Neural cell (in vitro differentiated cells): ENCODE measurements at regions not wholly inside any gene's neighbourhood (a gene's known extent, or its start where the extent isn't known, plus 50 kb on each side); places are given as distances from the start of the nearest gene placed in this dataset.

ENCODE experiments used
- H2AFZ ChIP-seq: fragments of 200-600, 300-800 bp; sonication (generic), shearing (Covaris generic); 2 replicates; pipeline ENCODE4 v1.6.0; 2014; ENCODE audit warnings: low read depth, mild to moderate bottlenecking, antibody characterized with exemption, low read length, moderate library complexity
- H3F3A ChIP-seq: fragments of 200-600 bp; shearing (Covaris generic); 2 replicates; pipeline ENCODE4 v1.6.1; 2016; ENCODE audit warnings: mild to moderate bottlenecking, moderate library complexity, mixed read lengths, antibody characterized with exemption, low read length; ENCODE audit not compliant: insufficient read depth, poor library complexity, severe bottlenecking
- H3K27ac ChIP-seq: fragments of 200-600, 300-800 bp; sonication (generic), shearing (Covaris generic); 2 replicates; pipeline ENCODE4 v1.5.1; 2014; ENCODE audit warnings: mild to moderate bottlenecking, low read length, moderate library complexity
- H3K27me3 ChIP-seq: fragments of 300-800, 200-600 bp; sonication (generic), shearing (Covaris generic); 2 replicates; pipeline ENCODE4 v1.6.0; 2014; ENCODE audit warnings: mild to moderate bottlenecking, low read depth, low read length, moderate library complexity; ENCODE audit not compliant: insufficient read depth
- H3K36me3 ChIP-seq: fragments of 300-800, 200-600 bp; sonication (generic), shearing (Covaris generic); 2 replicates; pipeline ENCODE4 v1.5.1; 2014; ENCODE audit warnings: mild to moderate bottlenecking, antibody characterized with exemption, low read length, moderate library complexity; ENCODE audit not compliant: insufficient read depth
- H3K4me2 ChIP-seq: fragments of 300-800, 200-600 bp; sonication (generic), shearing (Covaris generic); 2 replicates; pipeline ENCODE4 v1.6.0; 2014; ENCODE audit warnings: mild to moderate bottlenecking, low read length
- H3K4me3 ChIP-seq: fragments of 300-800, 200-600 bp; sonication (generic), shearing (Covaris generic); 2 replicates; pipeline ENCODE4 v1.5.1; 2014; ENCODE audit warnings: mild to moderate bottlenecking, low read length, moderate library complexity
- H3K79me2 ChIP-seq: fragments of 200-600 bp; shearing (Covaris generic); replicated peaks from 2 replicates; pipeline ENCODE4 v1.6.0; 2014; ENCODE audit warnings: mild to moderate bottlenecking, low read length, moderate library complexity; ENCODE audit not compliant: insufficient read depth
- H3K9ac ChIP-seq: fragments of 300-800, 200-600 bp; sonication (generic), shearing (Covaris generic); 2 replicates; pipeline ENCODE4 v1.6.1; 2016; ENCODE audit warnings: mild to moderate bottlenecking, low read length, mixed read lengths
- H3K9me2 ChIP-seq: fragments of 200-600 bp; shearing (Covaris generic); 2 replicates; pipeline ENCODE4 v1.6.1; 2016; ENCODE audit warnings: mild to moderate bottlenecking, low read length, mixed read lengths; ENCODE audit not compliant: insufficient read depth
- H3K9me3 ChIP-seq: fragments of 200-600, 300-800 bp; sonication (generic), shearing (Covaris generic); 2 replicates; pipeline ENCODE4 v1.6.1; 2016; ENCODE audit warnings: mild to moderate bottlenecking, mixed run types, low read length, moderate library complexity, mixed read lengths
- H4K20me1 ChIP-seq: fragments of 200-600 bp; shearing (Covaris generic); 2 replicates; pipeline ENCODE4 v1.6.1; 2016; ENCODE audit warnings: mild to moderate bottlenecking, mixed run types; ENCODE audit not compliant: insufficient read depth
- EP300 ChIP-seq: fragments of 450-650 bp; conservative IDR thresholded peaks from 2 replicates; pipeline ENCODE4 v1.6.1; 2014; ENCODE audit warnings: antibody characterized with exemption, mild to moderate bottlenecking, moderate library complexity; ENCODE audit not compliant: poor library complexity, severe bottlenecking
- EZH2 ChIP-seq: fragments of 200-600, 300-800 bp; shearing (Covaris generic), sonication (generic); IDR thresholded peaks from 2 replicates; pipeline ENCODE4 v1.6.1; 2014; ENCODE audit warnings: antibody characterized with exemption, low read length, borderline replicate concordance, mild to moderate bottlenecking; ENCODE audit not compliant: insufficient read depth, poor library complexity, severe bottlenecking
- MXI1 ChIP-seq: fragments of 450-650 bp; conservative IDR thresholded peaks from 2 replicates; pipeline ENCODE4 v1.6.1; 2014; ENCODE audit warnings: antibody characterized with exemption, mild to moderate bottlenecking; ENCODE audit not compliant: poor library complexity, severe bottlenecking
- POLR2AphosphoS5 ChIP-seq: IDR thresholded peaks from 2 replicates; pipeline ENCODE4 v1.6.1; 2012
- RAD21 ChIP-seq: fragments of 450-650 bp; conservative IDR thresholded peaks from 2 replicates; pipeline ENCODE4 v1.6.1; 2014; ENCODE audit warnings: antibody characterized with exemption, mild to moderate bottlenecking, moderate library complexity
- SMC3 ChIP-seq: fragments of 450-650 bp; conservative IDR thresholded peaks from 2 replicates; pipeline ENCODE4 v1.6.1; 2014; ENCODE audit warnings: antibody characterized with exemption, mild to moderate bottlenecking, moderate library complexity; ENCODE audit not compliant: poor library complexity
- TAF1 ChIP-seq: IDR thresholded peaks from 2 replicates; pipeline ENCODE4 v1.6.1; 2012; ENCODE audit warnings: low read depth
- TF ChIP-seq, protein P1 (sequence below): fragments of 450-650 bp; IDR thresholded peaks from 2 replicates; pipeline ENCODE4 v1.5.1; 2014; ENCODE audit warnings: antibody characterized with exemption, mild to moderate bottlenecking, moderate library complexity; ENCODE audit not compliant: poor library complexity, severe bottlenecking
- TF ChIP-seq, protein P2 (sequence below): IDR thresholded peaks from 2 replicates; pipeline ENCODE4 v1.6.1; 2012; ENCODE audit warnings: borderline replicate concordance

DNA sequence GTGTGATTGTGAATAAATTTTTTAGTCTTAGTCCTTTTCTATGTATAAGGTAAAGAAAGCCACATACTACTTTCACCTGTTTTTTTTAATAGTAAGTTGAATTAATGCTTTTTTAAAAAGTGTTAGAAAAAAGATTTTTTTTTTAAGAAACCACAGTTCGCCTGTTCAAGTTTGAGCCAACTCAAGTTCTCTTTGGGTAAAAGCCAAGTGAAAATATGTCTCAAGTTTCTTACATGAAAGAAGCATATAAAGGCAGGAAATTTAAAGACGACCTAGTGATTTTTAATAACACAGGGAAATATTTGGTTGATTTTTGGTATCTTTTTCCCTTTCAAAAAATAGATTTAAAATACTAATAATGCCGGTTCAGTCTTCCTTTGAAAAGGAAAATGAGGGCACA is 369.9 kb upstream of the NR3C2 start:
- Histone ChIP-seq H3K9ac (no peak overlapping the region), H2AFZ (no peak overlapping the region), H4K20me1 (no peaks in the 10 kb centered on the region), H3K27ac (peak overlapping the region; percentile 66), H3K4me3 (no peak overlapping the region), H3K36me3 (no peaks in the 10 kb centered on the region), H3K9me2 (no peaks in the 10 kb centered on the region), H3F3A (peaks cover 5% of the 10 kb centered on the region), H3K4me2 (no peak overlapping the region), H3K27me3 (no peaks in the 10 kb centered on the region), H3K9me3 (no peaks in the 10 kb centered on the region), H3K79me2 (no peaks in the 10 kb centered on the region)
- TF ChIP-seq TAF1 (no peak), MXI1 (no peak), SMC3 (no peak), EZH2 (no peak), POLR2AphosphoS5 (no peak), EP300 (no peak), RAD21 (no peak)
- TF ChIP-seq, protein P1, sequence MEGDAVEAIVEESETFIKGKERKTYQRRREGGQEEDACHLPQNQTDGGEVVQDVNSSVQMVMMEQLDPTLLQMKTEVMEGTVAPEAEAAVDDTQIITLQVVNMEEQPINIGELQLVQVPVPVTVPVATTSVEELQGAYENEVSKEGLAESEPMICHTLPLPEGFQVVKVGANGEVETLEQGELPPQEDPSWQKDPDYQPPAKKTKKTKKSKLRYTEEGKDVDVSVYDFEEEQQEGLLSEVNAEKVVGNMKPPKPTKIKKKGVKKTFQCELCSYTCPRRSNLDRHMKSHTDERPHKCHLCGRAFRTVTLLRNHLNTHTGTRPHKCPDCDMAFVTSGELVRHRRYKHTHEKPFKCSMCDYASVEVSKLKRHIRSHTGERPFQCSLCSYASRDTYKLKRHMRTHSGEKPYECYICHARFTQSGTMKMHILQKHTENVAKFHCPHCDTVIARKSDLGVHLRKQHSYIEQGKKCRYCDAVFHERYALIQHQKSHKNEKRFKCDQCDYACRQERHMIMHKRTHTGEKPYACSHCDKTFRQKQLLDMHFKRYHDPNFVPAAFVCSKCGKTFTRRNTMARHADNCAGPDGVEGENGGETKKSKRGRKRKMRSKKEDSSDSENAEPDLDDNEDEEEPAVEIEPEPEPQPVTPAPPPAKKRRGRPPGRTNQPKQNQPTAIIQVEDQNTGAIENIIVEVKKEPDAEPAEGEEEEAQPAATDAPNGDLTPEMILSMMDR = no peak
- TF ChIP-seq, protein P2, sequence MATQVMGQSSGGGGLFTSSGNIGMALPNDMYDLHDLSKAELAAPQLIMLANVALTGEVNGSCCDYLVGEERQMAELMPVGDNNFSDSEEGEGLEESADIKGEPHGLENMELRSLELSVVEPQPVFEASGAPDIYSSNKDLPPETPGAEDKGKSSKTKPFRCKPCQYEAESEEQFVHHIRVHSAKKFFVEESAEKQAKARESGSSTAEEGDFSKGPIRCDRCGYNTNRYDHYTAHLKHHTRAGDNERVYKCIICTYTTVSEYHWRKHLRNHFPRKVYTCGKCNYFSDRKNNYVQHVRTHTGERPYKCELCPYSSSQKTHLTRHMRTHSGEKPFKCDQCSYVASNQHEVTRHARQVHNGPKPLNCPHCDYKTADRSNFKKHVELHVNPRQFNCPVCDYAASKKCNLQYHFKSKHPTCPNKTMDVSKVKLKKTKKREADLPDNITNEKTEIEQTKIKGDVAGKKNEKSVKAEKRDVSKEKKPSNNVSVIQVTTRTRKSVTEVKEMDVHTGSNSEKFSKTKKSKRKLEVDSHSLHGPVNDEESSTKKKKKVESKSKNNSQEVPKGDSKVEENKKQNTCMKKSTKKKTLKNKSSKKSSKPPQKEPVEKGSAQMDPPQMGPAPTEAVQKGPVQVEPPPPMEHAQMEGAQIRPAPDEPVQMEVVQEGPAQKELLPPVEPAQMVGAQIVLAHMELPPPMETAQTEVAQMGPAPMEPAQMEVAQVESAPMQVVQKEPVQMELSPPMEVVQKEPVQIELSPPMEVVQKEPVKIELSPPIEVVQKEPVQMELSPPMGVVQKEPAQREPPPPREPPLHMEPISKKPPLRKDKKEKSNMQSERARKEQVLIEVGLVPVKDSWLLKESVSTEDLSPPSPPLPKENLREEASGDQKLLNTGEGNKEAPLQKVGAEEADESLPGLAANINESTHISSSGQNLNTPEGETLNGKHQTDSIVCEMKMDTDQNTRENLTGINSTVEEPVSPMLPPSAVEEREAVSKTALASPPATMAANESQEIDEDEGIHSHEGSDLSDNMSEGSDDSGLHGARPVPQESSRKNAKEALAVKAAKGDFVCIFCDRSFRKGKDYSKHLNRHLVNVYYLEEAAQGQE = no peak

DNA sequence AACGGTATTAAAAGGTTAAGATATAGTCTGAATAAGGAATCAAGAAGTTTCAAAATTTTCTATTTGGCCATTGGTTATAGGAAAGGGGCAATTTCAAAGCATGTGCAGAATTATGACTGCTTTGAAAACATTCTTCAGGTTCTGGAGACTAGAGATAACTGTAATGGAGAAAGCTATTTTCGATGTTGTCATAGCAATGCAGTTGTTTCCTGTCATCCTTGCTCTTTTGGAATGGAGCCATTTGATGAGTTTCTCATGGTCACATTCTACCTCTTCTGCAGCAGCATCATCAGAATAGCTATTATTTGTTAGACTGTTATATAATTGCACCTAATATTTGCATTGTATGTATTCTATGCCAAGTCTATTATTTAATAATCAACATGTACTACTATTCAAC is 368.2 kb upstream of the NR3C2 start:
- Histone ChIP-seq H3K9ac (no peak overlapping the region), H3K79me2 (no peaks in the 10 kb centered on the region), H3K9me2 (no peaks in the 10 kb centered on the region), H3F3A (peaks cover 5% of the 10 kb centered on the region), H2AFZ (no peak overlapping the region), H3K27ac (no peak overlapping the region), H3K4me2 (no peak overlapping the region), H3K36me3 (no peaks in the 10 kb centered on the region), H3K27me3 (no peaks in the 10 kb centered on the region), H4K20me1 (no peaks in the 10 kb centered on the region), H3K9me3 (no peaks in the 10 kb centered on the region), H3K4me3 (no peak overlapping the region)
- TF ChIP-seq, protein P1 = no peak
- TF ChIP-seq MXI1 (no peak), EZH2 (no peak), SMC3 (no peak), RAD21 (no peak), POLR2AphosphoS5 (no peak), EP300 (no peak), TAF1 (no peak)
- TF ChIP-seq, protein P2 = no peak
